Astrocyte of the cerebellum (primary cell): ENCODE measurements at regions not wholly inside any gene's neighbourhood (a gene's known extent, or its start where the extent isn't known, plus 50 kb on each side); places are given as distances from the start of the nearest gene placed in this dataset.

Experiments used
- DNase-seq: peaks from one replicate; pipeline ENCODE4 v3.0.0-alpha.2; 2011; ENCODE audit warnings: low read depth
- H3K4me3 ChIP-seq: 2 replicates; pipeline ENCODE4 v1.5.1; 2011; ENCODE audit warnings: mild to moderate bottlenecking, low read depth, low read length, moderate library complexity
- CTCF ChIP-seq: IDR thresholded peaks from 2 replicates; pipeline ENCODE4 v1.5.1; 2012; ENCODE audit warnings: low read length, low read depth, moderate library complexity, mild to moderate bottlenecking; ENCODE audit errors: missing control alignments
- in situ Hi-C: cut with HindIII; loops from 2 replicates; pipeline ENCODE4 v1.10.0; 2017; ENCODE audit warnings: low sequenced_read_pairs

GRCh38 chr2:8531481-8531880 lies 150.4 kb upstream of the ID2 start:
- no peak for DNase-seq
- in situ Hi-C loops: no loop called here
- no peak for TF ChIP-seq CTCF
- H3K4me3 ChIP-seq: no peak overlapping the region

DNA sequence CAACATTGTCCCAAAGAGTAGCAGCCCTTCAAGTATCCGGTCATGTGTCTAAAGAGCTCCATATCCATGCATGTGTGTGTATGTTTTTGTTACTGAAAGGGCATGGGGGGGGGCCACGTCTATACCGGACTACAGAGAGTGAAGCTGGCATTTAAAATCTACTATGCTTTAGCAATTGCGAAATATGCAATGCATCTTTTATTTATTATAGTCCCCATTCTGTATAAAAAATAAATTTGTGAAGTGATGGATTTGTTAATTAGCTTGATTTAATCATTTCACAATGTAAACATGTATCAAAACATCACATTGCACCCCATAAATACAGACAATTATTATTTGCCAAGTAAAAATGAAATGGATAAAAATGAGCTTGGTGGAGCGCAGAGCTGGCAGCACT lies 149.4 kb upstream of the ID2 start:
- no peak for DNase-seq
- in situ Hi-C loops: no loop called here
- TF ChIP-seq CTCF: no peak
- H3K4me3 ChIP-seq: no peak overlapping the region

DNA sequence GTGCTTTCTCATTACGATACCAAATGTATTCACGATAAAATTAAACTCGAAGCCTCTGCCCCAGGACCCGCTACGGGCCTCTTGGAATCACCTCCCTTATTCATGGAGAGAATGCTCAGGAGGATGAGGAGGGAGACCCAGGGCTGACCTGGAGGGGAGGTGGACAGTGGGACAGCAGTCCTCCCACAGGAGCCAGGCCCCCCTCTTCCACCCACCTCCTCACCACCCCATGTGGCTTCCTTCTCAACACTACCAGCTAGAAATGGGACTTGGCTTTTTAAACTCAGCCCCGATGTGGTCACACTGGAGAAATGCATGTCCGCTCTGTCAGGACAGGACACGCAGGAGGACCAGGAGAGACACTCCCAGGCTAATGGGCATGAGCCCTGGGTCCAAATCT lies 147.9 kb upstream of the ID2 start:
- no peak for DNase-seq
- no peak for TF ChIP-seq CTCF

DNA sequence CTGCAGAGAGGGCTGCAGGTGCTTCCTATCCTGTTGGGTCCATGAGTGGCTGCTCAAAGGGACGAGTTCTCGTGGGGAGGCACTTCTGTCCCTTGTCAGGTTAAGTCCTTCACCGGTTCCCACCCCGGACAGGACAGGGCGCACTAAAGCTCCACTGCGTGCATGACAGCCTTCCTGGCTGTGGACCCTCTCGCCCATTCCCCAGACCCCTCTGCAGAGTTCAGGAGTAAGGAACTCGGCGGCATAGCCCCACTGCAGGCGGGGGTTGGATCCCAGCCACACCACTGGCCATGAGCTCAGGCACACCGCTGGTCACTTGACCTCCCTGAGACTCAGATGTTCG lies 147.5 kb upstream of the ID2 start:
- no peak for TF ChIP-seq CTCF
- no peak for DNase-seq
- H3K4me3 ChIP-seq: no peak overlapping the region
- in situ Hi-C loops: no loop called here

More for the DNA sequence above, 147.9 kb upstream of the ID2 start:
- in situ Hi-C loops: no loop called here
- no peak overlapping the region for H3K4me3 ChIP-seq

- H3K4me3 ChIP-seq: no peak overlapping the region
- TF ChIP-seq CTCF: no peak
- no peak for DNase-seq
- in situ Hi-C loops: no loop called here
Measured at GRCh38 chr2:8534729-8535468, 147.0 kb upstream of the ID2 start.

GRCh38 chr2:8535469-8535795 lies 146.4 kb upstream of the ID2 start:
- in situ Hi-C loops: no loop called here
- TF ChIP-seq CTCF: no peak
- H3K4me3 ChIP-seq: no peak overlapping the region
- no peak for DNase-seq
